ENCODE measurements at regions not wholly inside any gene's neighbourhood (a gene's known extent, or its start where the extent isn't known, plus 50 kb on each side); places are given as distances from the start of the nearest gene placed in this dataset.

GRCh38 chr5:176734756-176735342 is 75.5 kb upstream of the UNC5A start:
- no peak for DNase-seq

GRCh38 chr5:176735383-176736265 is 74.7 kb upstream of the UNC5A start:
- no peak for DNase-seq

GRCh38 chr5:176736301-176736930 is 73.9 kb upstream of the UNC5A start:
- no peak for DNase-seq

GRCh38 chr5:176736931-176737745 is 73.2 kb upstream of the UNC5A start:
- no peak for DNase-seq

- no peak for DNase-seq
Observed at GRCh38 chr5:176737746-176738636, 72.4 kb upstream of the UNC5A start.

GRCh38 chr5:176738637-176739250 is 71.6 kb upstream of the UNC5A start:
- DNase-seq, result no peak

GRCh38 chr5:176739461-176740051 is 70.8 kb upstream of the UNC5A start:
- peak; percentile 59 for DNase-seq

GRCh38 chr5:176740131-176740701 is 70.1 kb upstream of the UNC5A start:
- no peak for DNase-seq

GRCh38 chr5:176740702-176741496 is 69.5 kb upstream of the UNC5A start:
- DNase-seq, result no peak

- DNase-seq, result no peak
Observed at GRCh38 chr5:176741561-176742211, 68.7 kb upstream of the UNC5A start.

- DNase-seq, result no peak
Observed at GRCh38 chr5:176742246-176743105, 67.9 kb upstream of the UNC5A start.

GRCh38 chr5:176743136-176743861 is 67.1 kb upstream of the UNC5A start:
- peak; percentile 64 for DNase-seq

GRCh38 chr5:176743868-176744583 is 66.3 kb upstream of the UNC5A start:
- peak; percentile 7 for DNase-seq

GRCh38 chr5:176744584-176744965 is 65.8 kb upstream of the UNC5A start:
- DNase-seq, result no peak

GRCh38 chr5:176747670-176748072 is 62.7 kb upstream of the UNC5A start:
- no peak for DNase-seq

GRCh38 chr5:176748073-176748966 is 62.0 kb upstream of the UNC5A start:
- no peak for DNase-seq

All from NCI-H146 (cell line).